ENCODE measurements at regions not wholly inside any gene's neighbourhood (a gene's known extent, or its start where the extent isn't known, plus 50 kb on each side); places are given as distances from the start of the nearest gene placed in this dataset.

GRCh38 chr6:45784250-45784649 is 231.4 kb downstream of the CLIC5 start:
- TF ChIP-seq CTCF (IDR thresholded peaks at IDR 0.05; ENCODE audit: low read depth, low read length) = no peak
- no peak for TF ChIP-seq POLR2A (IDR thresholded peaks at IDR 0.05; ENCODE audit: extremely low read depth, insufficient read length)
- TF ChIP-seq, protein P1, sequence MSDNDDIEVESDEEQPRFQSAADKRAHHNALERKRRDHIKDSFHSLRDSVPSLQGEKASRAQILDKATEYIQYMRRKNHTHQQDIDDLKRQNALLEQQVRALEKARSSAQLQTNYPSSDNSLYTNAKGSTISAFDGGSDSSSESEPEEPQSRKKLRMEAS (IDR thresholded peaks at IDR 0.05; ENCODE audit: low read depth, low read length) = no peak
